Stimulated activated naive B cell treated with anti-CD40 and anti-IgM and Interleukin-4, amounts not matched to agents 10 μg/mL and 1 μg/mL and 100 μg/mL, for 72 hours (primary cell): ENCODE measurements at regions not wholly inside any gene's neighbourhood (a gene's known extent, or its start where the extent isn't known, plus 50 kb on each side); places are given as distances from the start of the nearest gene placed in this dataset.

Source experiments
- ATAC-seq, 2 donors: fragments of 150-1000 bp; cut with Tn5 transposase; replicated peaks; 2 replicates each; pipeline ENCODE4 v1.10.0; 2021; ENCODE audit warnings: moderate library complexity in 1 of 2
- DNase-seq: peaks from one replicate; pipeline ENCODE4 v3.0.0; 2021
- H3K27ac Mint-ChIP-seq: one replicate; pipeline ENCODE4 v1.8.0; 2022; ENCODE audit warnings: mild to moderate bottlenecking, mixed read lengths
- H3K27me3 Mint-ChIP-seq, 2 donors: one replicate each; pipeline ENCODE4 v1.8.0; 2022; ENCODE audit warnings: mixed read lengths in 2 of 2
- H3K36me3 Mint-ChIP-seq, 2 donors: one replicate each; pipeline ENCODE4 v1.8.0; 2022; ENCODE audit warnings: mixed read lengths in 2 of 2, mild to moderate bottlenecking in 1 of 2
- H3K4me1 Mint-ChIP-seq, 2 donors: one replicate each; pipeline ENCODE4 v1.8.0; 2022; ENCODE audit warnings: mixed read lengths in 2 of 2, mild to moderate bottlenecking in 1 of 2
- H3K4me3 Mint-ChIP-seq, 2 donors: one replicate each; pipeline ENCODE4 v1.8.0; 2022; ENCODE audit warnings: mild to moderate bottlenecking in 2 of 2, mixed read lengths in 2 of 2, moderate library complexity in 1 of 2
- H3K9me3 Mint-ChIP-seq, 2 donors: one replicate each; pipeline ENCODE4 v1.8.0; 2022; ENCODE audit warnings: mixed read lengths in 2 of 2, mild to moderate bottlenecking in 1 of 2

DNA sequence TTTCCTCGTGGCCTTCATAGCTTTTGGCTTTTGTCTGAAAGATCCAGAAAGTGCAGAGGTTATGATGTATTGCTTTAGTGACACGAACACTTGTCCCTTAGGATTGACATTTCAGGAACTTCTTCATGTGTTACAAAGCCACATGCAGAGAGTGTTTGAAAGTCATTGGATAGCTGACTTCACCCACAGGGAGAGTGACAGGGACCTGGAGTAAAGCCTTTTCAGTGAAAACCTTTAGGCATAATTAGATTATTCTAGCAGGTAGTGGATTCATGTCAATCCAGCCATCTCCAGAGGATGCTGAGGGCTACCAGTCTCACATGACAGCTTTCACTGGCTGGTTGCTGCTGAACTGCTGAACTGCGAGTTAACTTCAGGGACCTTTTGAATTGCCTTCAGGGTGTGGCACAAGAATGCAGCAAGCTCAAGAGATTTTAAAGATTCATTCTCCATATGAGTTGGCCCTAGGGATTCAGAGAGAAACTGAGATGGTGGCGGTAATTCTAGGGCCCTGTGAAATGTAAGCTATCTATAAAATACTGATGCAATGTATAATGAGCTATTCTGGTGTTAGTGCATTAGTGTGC, 267.0 kb upstream of the GOLIM4 start:
- Mint-ChIP-seq H3K4me3 (no peak overlapping the region), H3K27ac (no peak overlapping the region), H3K36me3 (no peaks in the 10 kb centered on the region), H3K4me1 (no peaks in the 10 kb centered on the region), H3K27me3 (no peaks in the 10 kb centered on the region), H3K9me3 (no peaks in the 10 kb centered on the region)
- ATAC-seq (no peak), DNase-seq (no peak)

DNA sequence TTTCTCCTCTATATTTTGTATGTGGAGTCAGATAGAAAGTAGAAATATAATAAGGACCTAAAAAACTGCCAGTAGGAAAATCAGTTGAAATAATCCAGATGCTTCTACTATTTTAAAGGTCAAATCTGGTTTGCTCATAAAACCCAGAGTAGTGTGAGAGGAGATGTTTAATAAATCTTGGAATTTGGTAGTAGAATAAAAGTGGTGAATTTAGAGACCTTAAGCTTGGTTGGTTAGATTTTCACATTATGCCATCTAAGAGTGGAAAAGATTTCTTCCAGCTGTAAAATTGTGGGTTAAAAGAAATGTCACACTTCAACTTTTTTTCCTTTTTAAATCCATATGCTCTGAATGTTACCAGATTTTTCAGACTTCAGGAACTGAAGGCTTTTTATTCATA, 266.4 kb upstream of the GOLIM4 start:
- Mint-ChIP-seq H3K27me3 (no peaks in the 10 kb centered on the region), H3K27ac (no peak overlapping the region), H3K4me3 (no peak overlapping the region), H3K9me3 (no peaks in the 10 kb centered on the region), H3K36me3 (no peaks in the 10 kb centered on the region), H3K4me1 (no peaks in the 10 kb centered on the region)
- DNase-seq = no peak
- no peak for ATAC-seq

- ATAC-seq (no peak), DNase-seq (no peak)
- no peaks in the 10 kb centered on the region for H3K9me3 Mint-ChIP-seq
- no peaks in the 10 kb centered on the region for H3K27me3 Mint-ChIP-seq
- no peaks in the 10 kb centered on the region for H3K4me1 Mint-ChIP-seq
- H3K36me3 Mint-ChIP-seq = no peaks in the 10 kb centered on the region
- no peak overlapping the region for H3K27ac Mint-ChIP-seq
- no peak overlapping the region for H3K4me3 Mint-ChIP-seq
Observed at GRCh38 chr3:168360993-168361392, 265.3 kb upstream of the GOLIM4 start.

DNA sequence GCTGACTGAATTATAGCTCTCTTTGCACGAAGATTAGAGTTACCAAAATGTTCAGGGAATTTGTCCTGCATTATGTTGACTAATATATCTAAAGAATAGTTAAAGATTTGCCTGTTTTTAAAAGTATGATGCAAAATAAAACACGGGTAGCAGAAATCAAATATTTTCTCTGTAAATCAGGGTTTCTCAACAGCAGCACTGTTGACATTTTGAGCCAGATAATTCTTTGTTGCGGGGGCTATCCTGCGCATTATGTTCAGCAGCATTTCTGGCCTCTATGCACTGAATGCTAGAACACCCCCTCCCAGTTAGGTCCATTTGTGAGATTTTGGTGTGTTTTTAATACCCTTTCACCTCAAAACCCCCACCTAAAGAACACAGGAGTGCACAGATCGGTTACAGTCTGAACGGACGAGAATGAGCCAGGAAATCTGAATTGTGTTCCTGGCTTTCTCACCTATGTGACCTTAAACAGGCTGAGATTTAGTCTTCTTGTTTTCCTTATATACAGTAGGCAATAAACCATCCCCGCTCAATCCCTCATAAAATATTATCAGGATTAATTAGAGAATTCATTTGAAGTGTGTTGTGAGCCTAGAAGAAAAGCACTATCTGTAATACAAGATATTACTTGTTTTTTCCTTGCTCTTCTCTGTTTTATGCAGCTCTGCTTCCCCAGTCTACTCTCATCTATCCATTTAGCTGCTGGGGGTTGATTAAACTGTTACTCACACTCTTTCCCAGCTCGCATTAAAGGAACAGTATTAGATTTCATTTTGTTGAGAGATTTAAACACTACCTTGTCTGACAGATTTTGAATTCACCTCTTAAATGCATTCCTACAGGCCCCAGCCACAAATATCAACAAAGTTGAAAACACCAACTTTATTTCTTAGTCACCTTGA, 247.5 kb upstream of the GOLIM4 start:
- Mint-ChIP-seq H3K4me3 (no peak overlapping the region), H3K36me3 (no peaks in the 10 kb centered on the region), H3K4me1 (no peaks in the 10 kb centered on the region), H3K27ac (no peak overlapping the region), H3K27me3 (no peaks in the 10 kb centered on the region), H3K9me3 (no peaks in the 10 kb centered on the region)
- ATAC-seq (no peak), DNase-seq (no peak)

- H3K4me1 Mint-ChIP-seq = no peaks in the 10 kb centered on the region
- no peak for ATAC-seq
- H3K9me3 Mint-ChIP-seq = no peaks in the 10 kb centered on the region
- no peak for DNase-seq
- H3K27ac Mint-ChIP-seq = no peak overlapping the region
- H3K27me3 Mint-ChIP-seq = no peaks in the 10 kb centered on the region
- no peaks in the 10 kb centered on the region for H3K36me3 Mint-ChIP-seq
- H3K4me3 Mint-ChIP-seq = no peak overlapping the region
Observed at GRCh38 chr3:168341956-168342936, 246.5 kb upstream of the GOLIM4 start.

DNA sequence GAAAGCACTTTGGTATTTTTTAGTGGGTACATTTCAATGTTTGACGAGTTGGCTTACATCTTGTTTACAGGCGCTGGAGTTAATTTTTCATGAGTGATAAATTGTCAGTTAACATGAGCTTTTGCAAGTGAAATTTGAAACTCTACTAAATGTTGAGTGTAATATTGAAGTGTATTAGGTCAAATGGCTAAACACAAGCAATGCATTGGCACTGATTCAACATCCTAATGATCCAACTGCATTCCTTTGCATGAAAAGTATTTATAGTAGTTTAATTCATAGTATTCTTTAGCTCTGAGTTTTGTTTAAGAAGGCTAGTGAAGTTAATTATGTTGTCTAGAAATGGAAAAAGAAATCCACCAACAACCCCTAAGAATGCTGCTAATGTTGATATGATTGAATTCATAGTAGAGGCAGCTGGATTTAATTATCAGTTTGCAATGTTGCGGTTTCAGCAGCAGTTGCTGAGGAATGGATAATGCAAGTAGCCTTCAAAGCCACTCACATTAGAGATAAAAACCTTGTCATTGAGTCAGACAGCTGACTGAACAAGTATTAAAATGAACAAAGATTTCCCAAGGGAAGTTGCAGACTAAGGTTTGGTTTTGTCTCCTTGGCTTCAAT, 245.6 kb upstream of the GOLIM4 start:
- no peak for DNase-seq
- no peak for ATAC-seq
- no peaks in the 10 kb centered on the region for H3K27me3 Mint-ChIP-seq

DNA sequence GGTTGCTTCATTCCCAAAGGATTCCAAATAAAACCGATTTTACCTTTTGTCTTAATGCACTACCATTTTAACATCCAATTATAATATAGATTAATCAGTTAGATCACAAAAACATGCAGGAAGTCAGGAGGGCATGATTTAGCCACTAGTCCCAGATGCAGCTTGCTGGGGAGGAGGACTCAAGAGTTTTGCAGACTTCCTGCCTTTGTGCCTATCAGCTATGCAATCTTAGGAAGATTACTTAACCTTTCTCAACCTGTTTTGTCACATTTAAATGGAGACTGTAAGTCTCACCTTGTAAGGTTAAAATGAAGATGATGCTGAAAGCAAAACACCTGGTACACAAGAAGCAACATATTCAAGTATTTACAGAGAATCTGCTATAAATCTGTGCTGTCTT, 242.4 kb upstream of the GOLIM4 start:
- Mint-ChIP-seq H3K27me3 (no peaks in the 10 kb centered on the region), H3K36me3 (no peaks in the 10 kb centered on the region), H3K4me1 (no peaks in the 10 kb centered on the region), H3K4me3 (no peak overlapping the region), H3K27ac (no peak overlapping the region), H3K9me3 (no peaks in the 10 kb centered on the region)
- no peak for ATAC-seq
- no peak for DNase-seq

More for the DNA sequence above, 245.6 kb upstream of the GOLIM4 start:
- no peaks in the 10 kb centered on the region for H3K4me1 Mint-ChIP-seq
- H3K4me3 Mint-ChIP-seq = no peak overlapping the region
- no peaks in the 10 kb centered on the region for H3K9me3 Mint-ChIP-seq
- no peak overlapping the region for H3K27ac Mint-ChIP-seq
- no peaks in the 10 kb centered on the region for H3K36me3 Mint-ChIP-seq

DNA sequence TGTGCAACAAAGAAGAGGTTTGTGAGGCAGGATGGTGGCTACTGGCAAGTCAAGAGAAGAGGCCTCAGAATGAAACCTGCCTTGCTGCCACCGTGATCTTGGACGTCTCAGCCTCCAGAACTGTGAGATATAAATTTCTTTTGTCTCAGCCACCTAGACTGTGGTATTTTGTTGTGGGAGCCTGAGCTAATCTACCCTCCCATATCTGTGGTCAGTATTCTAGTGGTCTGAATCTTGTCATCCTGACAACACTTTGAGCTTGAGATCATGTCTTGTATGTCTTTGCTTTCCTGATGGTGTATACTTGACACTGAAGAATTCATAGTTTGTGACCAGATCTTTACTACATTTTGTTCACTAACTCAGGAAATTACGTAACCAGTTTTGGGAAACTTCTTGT, 240.6 kb upstream of the GOLIM4 start:
- no peaks in the 10 kb centered on the region for H3K36me3 Mint-ChIP-seq
- no peak overlapping the region for H3K27ac Mint-ChIP-seq
- H3K27me3 Mint-ChIP-seq = no peaks in the 10 kb centered on the region
- H3K4me3 Mint-ChIP-seq = no peak overlapping the region
- no peaks in the 10 kb centered on the region for H3K4me1 Mint-ChIP-seq
- H3K9me3 Mint-ChIP-seq = no peaks in the 10 kb centered on the region
- no peak for DNase-seq
- ATAC-seq = no peak

DNA sequence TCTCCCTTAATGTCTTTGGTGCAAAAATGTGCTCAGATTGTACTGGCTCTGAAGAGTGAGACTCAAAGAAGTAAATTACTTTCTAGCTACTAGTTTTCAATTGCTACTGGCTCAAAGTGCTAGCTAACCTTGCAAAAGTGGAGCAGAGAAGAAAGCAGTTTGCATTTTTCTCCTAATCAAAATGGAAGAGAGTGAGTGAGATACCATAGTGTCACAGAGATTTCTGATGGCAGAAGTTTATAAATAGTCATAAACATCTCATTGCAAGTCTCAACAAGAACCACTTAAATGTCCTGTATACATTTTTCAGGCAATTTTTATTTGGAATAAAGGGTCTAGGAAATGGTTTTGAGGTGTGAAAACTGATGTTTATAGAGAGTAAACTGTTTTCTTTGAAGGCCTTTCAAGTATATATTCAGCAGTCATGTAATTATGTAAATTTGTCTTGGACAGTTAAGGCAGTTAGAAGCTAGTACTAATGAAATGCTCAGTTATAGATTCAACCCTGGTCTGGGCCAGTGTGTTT, 237.7 kb upstream of the GOLIM4 start:
- H3K9me3 Mint-ChIP-seq = no peaks in the 10 kb centered on the region

GRCh38 chr3:168331756-168332155, 236.0 kb upstream of the GOLIM4 start:
- DNase-seq = no peak
- no peak overlapping the region for H3K27ac Mint-ChIP-seq
- ATAC-seq = no peak
- H3K4me1 Mint-ChIP-seq = no peaks in the 10 kb centered on the region
- H3K9me3 Mint-ChIP-seq = no peaks in the 10 kb centered on the region
- no peak overlapping the region for H3K4me3 Mint-ChIP-seq
- H3K27me3 Mint-ChIP-seq = no peaks in the 10 kb centered on the region
- no peaks in the 10 kb centered on the region for H3K36me3 Mint-ChIP-seq

More for the DNA sequence above, 237.7 kb upstream of the GOLIM4 start:
- no peaks in the 10 kb centered on the region for H3K27me3 Mint-ChIP-seq
- H3K36me3 Mint-ChIP-seq = no peaks in the 10 kb centered on the region
- no peak overlapping the region for H3K27ac Mint-ChIP-seq
- ATAC-seq (no peak), DNase-seq (no peak)
- no peaks in the 10 kb centered on the region for H3K4me1 Mint-ChIP-seq
- no peak overlapping the region for H3K4me3 Mint-ChIP-seq

DNA sequence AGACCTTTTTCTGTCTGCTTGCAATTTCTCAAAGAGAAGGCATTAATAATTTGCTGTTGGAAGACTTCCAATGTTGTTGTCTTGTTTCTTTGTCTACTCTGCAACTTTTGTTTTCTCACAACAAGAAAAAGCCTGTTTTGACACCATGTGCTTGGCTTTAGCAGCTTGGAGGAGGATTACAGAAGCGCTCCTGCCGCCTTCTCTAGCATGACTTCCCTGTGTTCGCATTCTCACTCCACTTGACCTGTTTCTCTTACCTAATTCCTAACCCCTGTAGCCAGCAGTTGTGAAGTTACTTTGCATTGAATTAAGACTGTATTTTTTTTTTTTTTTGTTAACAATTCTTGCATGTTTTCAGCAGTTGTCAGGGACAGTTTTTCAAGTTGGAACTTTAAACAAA, 235.3 kb upstream of the GOLIM4 start:
- no peak overlapping the region for H3K4me3 Mint-ChIP-seq
- no peaks in the 10 kb centered on the region for H3K4me1 Mint-ChIP-seq
- no peaks in the 10 kb centered on the region for H3K27me3 Mint-ChIP-seq
- ATAC-seq = no peak
- no peak for DNase-seq
- no peak overlapping the region for H3K27ac Mint-ChIP-seq
- H3K36me3 Mint-ChIP-seq = no peaks in the 10 kb centered on the region
- no peaks in the 10 kb centered on the region for H3K9me3 Mint-ChIP-seq

DNA sequence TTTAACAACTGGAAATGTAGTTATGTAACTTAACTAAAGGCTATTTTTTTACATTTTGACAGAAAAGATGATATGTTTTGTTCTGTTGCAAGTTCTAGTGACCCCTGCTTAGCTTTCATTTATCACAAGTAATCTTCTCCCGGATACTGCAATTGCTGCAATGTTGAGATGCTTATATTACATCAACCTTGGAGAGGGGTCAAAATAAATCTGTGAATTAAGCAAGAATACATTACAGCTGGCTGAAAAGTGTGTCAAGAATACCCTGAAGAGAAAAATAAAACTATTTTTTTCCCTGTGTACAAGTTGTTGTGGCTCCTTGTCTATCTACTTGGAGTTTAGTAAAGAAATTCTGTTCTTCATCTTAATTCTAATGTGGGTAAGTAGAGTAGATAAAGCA, 232.1 kb upstream of the GOLIM4 start:
- no peaks in the 10 kb centered on the region for H3K9me3 Mint-ChIP-seq
- DNase-seq (no peak), ATAC-seq (no peak)
- H3K4me1 Mint-ChIP-seq = no peaks in the 10 kb centered on the region
- H3K4me3 Mint-ChIP-seq = no peak overlapping the region
- no peaks in the 10 kb centered on the region for H3K27me3 Mint-ChIP-seq
- no peak overlapping the region for H3K27ac Mint-ChIP-seq
- no peaks in the 10 kb centered on the region for H3K36me3 Mint-ChIP-seq

GRCh38 chr3:168325684-168326083, 230.0 kb upstream of the GOLIM4 start:
- Mint-ChIP-seq H3K36me3 (no peaks in the 10 kb centered on the region), H3K27ac (no peak overlapping the region), H3K4me1 (no peaks in the 10 kb centered on the region), H3K9me3 (no peaks in the 10 kb centered on the region), H3K4me3 (no peak overlapping the region), H3K27me3 (no peaks in the 10 kb centered on the region)
- no peak for ATAC-seq
- DNase-seq = no peak

GRCh38 chr3:168322941-168323340, 227.2 kb upstream of the GOLIM4 start:
- H3K4me3 Mint-ChIP-seq = no peak overlapping the region
- no peaks in the 10 kb centered on the region for H3K4me1 Mint-ChIP-seq
- no peak overlapping the region for H3K27ac Mint-ChIP-seq
- ATAC-seq (no peak), DNase-seq (no peak)
- no peaks in the 10 kb centered on the region for H3K36me3 Mint-ChIP-seq
- no peaks in the 10 kb centered on the region for H3K27me3 Mint-ChIP-seq
- peaks cover 0 to 7% of the 10 kb centered on the region in 2 donors for H3K9me3 Mint-ChIP-seq
